ENCODE measurements at regions not wholly inside any gene's neighbourhood (a gene's known extent, or its start where the extent isn't known, plus 50 kb on each side); places are given as distances from the start of the nearest gene placed in this dataset.

DNA sequence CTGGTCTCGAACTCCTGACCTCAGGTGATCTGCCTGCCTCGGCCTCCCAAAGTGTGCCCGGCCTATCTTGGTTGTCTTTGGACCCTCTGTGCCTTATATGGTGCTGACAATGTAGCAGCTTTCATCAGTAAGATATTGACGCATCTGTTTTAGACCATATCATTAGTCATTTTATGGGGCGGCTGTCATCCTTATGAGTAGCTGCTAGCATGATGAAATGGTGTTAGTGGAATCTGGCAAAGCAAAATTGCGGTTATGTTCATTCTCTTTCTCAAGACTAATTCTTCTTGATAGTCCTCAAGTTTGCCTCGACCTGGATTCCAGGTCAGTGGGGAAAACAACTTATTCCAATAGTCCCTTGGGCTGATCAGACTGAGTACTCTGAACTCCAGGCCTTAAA is 199.9 kb downstream of the PRDM2 start:
- TF ChIP-seq, protein P1, sequence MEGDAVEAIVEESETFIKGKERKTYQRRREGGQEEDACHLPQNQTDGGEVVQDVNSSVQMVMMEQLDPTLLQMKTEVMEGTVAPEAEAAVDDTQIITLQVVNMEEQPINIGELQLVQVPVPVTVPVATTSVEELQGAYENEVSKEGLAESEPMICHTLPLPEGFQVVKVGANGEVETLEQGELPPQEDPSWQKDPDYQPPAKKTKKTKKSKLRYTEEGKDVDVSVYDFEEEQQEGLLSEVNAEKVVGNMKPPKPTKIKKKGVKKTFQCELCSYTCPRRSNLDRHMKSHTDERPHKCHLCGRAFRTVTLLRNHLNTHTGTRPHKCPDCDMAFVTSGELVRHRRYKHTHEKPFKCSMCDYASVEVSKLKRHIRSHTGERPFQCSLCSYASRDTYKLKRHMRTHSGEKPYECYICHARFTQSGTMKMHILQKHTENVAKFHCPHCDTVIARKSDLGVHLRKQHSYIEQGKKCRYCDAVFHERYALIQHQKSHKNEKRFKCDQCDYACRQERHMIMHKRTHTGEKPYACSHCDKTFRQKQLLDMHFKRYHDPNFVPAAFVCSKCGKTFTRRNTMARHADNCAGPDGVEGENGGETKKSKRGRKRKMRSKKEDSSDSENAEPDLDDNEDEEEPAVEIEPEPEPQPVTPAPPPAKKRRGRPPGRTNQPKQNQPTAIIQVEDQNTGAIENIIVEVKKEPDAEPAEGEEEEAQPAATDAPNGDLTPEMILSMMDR (IDR thresholded peaks at IDR 0.05), result no peak
- TF ChIP-seq POLR2A (IDR thresholded peaks at IDR 0.05), result no peak
